PC-3 (cell line): ENCODE measurements at regions not wholly inside any gene's neighbourhood (a gene's known extent, or its start where the extent isn't known, plus 50 kb on each side); places are given as distances from the start of the nearest gene placed in this dataset.
A peak's percentile ranks its signal among the peaks of the same experiment; 100 is the strongest.

Source experiments
- ATAC-seq: fragments of 200-7000 bp; cut with Tn5 transposase; 2 replicates; pipeline ENCODE4 v1.9.1; 2020; ENCODE audit warnings: mild to moderate bottlenecking, moderate library complexity
- BruUV-seq: library from RNA; stranded (reverse); fragments of 400-500 nt; replicated peaks from 2 replicates; lab custom pipeline; 2021; lab: Mats Ljungman, UMichigan
- CTCF ChIA-PET: fragments of 300-600 bp; sonication (Branson Sonifier 250); formaldehyde crosslinking; loops from one replicate; lab custom pipeline; 2022; ENCODE audit warnings: antibody characterized with exemption; lab: Charles Lee
- POLR2A ChIA-PET: fragments of 300-600 bp; sonication (Branson Sonifier 250); formaldehyde crosslinking; loops from one replicate; lab custom pipeline; 2022; ENCODE audit warnings: antibody characterized with exemption; ENCODE audit not compliant: unreplicated experiment; lab: Charles Lee
- DNase-seq: peaks from one replicate; pipeline ENCODE4 v3.0.0-alpha.2; 2015
- H2AFZ ChIP-seq: fragments of 300-600 bp; sonication (generic); 2 replicates; pipeline ENCODE4 v1.6.0; 2016; ENCODE audit warnings: antibody characterized with exemption, low read length
- H3F3A ChIP-seq: fragments of 300-600 bp; sonication (generic); one replicate; pipeline ENCODE4 v1.6.0; 2017; ENCODE audit warnings: antibody characterized with exemption, low read length, control low read depth, mild to moderate bottlenecking; ENCODE audit not compliant: unreplicated experiment
- H3K27ac ChIP-seq: fragments of 300-600 bp; sonication (generic); 2 replicates; pipeline ENCODE4 v1.5.1; 2016; ENCODE audit warnings: mild to moderate bottlenecking, low read length
- H3K27me3 ChIP-seq: fragments of 300-600 bp; sonication (generic); 2 replicates; pipeline ENCODE4 v1.6.1; 2016; ENCODE audit warnings: low read length, mixed read lengths
- H3K36me3 ChIP-seq: fragments of 300-600 bp; sonication (generic); 2 replicates; pipeline ENCODE4 v1.6.1; 2016; ENCODE audit warnings: low read depth, mixed run types, low read length, mixed read lengths
- H3K4me1 ChIP-seq: fragments of 300-600 bp; sonication (generic); 2 replicates; pipeline ENCODE4 v1.5.1; 2016; ENCODE audit warnings: low read length; ENCODE audit not compliant: insufficient read depth
- H3K4me2 ChIP-seq: fragments of 300-600 bp; sonication (generic); 2 replicates; pipeline ENCODE4 v1.6.0; 2016; ENCODE audit warnings: low read length
- H3K4me3 ChIP-seq: fragments of 300-600 bp; sonication (generic); 2 replicates; pipeline ENCODE4 v1.5.1; 2016; ENCODE audit warnings: mild to moderate bottlenecking, low read length, mixed read lengths
- H3K79me2 ChIP-seq: fragments of 300-600 bp; sonication (generic); 2 replicates; pipeline ENCODE4 v1.6.1; 2017; ENCODE audit warnings: low read length, mixed read lengths
- H3K9ac ChIP-seq: fragments of 300-600 bp; sonication (generic); 2 replicates; pipeline ENCODE4 v1.6.0; 2016; ENCODE audit warnings: mild to moderate bottlenecking, low read length
- H3K9me2 ChIP-seq: fragments of 300-600 bp; sonication (generic); replicated peaks from 2 replicates; pipeline ENCODE4 v1.6.1; 2016; ENCODE audit warnings: mixed run types, low read length, mixed read lengths
- H3K9me3 ChIP-seq: fragments of 300-600 bp; sonication (generic); 2 replicates; pipeline ENCODE4 v1.6.1; 2016; ENCODE audit warnings: low read length, mixed read lengths
- H4K20me1 ChIP-seq: fragments of 300-600 bp; sonication (generic); 2 replicates; pipeline ENCODE4 v1.6.1; 2016; ENCODE audit warnings: low read length, mixed read lengths
- CTCF ChIP-seq: fragments of 300-600 bp; sonication (generic); conservative IDR thresholded peaks from 2 replicates; pipeline ENCODE4 v1.5.1; 2017; ENCODE audit warnings: antibody characterized with exemption, low read depth, mild to moderate bottlenecking, low read length
- EZH2 ChIP-seq: fragments of 300-600 bp; sonication (generic); IDR thresholded peaks from one replicate; pipeline ENCODE4 v1.6.1; 2017; ENCODE audit warnings: antibody characterized with exemption, mild to moderate bottlenecking, low read length; ENCODE audit not compliant: unreplicated experiment
- EZH2phosphoT487 ChIP-seq: fragments of 300-600 bp; sonication (generic); IDR thresholded peaks from 2 replicates; pipeline ENCODE4 v1.6.1; 2018; ENCODE audit warnings: mild to moderate bottlenecking, antibody characterized with exemption, low read length, borderline replicate concordance
- intact Hi-C: fragments of 100-400 bp; cut with micrococcal nuclease; formaldehyde crosslinking; loops from 2 replicates; pipeline ENCODE4 v1.9.0; 2023

DNA sequence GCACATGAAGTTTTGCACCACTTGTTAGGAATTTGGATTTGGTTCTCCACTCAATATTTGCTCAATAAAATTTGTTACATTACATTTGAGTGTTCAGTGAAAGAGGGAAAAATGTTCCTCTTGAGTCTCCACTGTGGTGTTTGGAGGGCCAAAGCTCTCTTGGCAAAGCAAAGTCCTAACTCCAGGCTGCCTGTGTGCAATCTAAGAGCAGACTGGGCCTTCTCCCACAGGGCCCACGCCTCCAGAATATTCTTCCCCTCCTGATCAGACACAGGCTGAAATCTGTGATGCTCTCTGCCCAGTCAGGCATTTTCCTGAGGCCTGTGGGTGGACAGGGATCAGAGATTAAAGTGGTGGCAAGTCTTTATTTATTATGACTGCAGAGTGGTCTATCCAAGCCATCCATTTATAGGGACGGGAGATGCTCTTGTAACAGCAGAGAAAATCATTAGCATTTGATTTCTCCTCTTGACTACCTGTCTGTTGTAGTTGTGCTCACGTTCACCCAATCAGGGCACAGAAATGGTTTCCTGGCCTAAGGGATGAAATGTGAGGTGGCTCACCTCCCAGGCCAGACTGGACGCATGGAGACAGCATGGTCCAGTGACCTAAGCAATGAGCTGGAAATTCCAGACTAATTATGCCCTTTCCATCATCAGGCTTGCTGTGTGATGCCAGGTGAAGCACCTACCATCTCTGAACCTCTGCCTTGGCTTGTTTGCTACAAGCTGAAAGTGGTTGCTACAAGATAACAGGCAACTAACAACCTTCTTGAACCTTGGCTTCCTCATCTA, 147.1 kb upstream of the NRBF2 start:
- POLR2A ChIA-PET = no interaction called here
- H3K79me2 ChIP-seq = no peaks in the 10 kb centered on the region
- intact Hi-C loops = no loop called here
- no peaks in the 10 kb centered on the region for H3K36me3 ChIP-seq
- TF ChIP-seq CTCF = no peak
- no peak for TF ChIP-seq EZH2phosphoT487
- TF ChIP-seq EZH2 = no peak
- CTCF ChIA-PET = no interaction called here
- no peak overlapping the region for H3K9ac ChIP-seq
- H3K4me2 ChIP-seq = no peak overlapping the region
- no peaks in the 10 kb centered on the region for H3K9me3 ChIP-seq
- ATAC-seq (no peak), DNase-seq (no peak)
- no peaks in the 10 kb centered on the region for H4K20me1 ChIP-seq
- no peak overlapping the region for H2AFZ ChIP-seq
- no peak overlapping the region for H3K4me3 ChIP-seq
- H3K9me2 ChIP-seq = 0 out of 2 replicates have a peak, but pooled peaks cover 5% of the 10 kb centered on the region
- H3K4me1 ChIP-seq = peaks cover 28% of the 10 kb centered on the region
- no peaks in the 10 kb centered on the region for H3F3A ChIP-seq
- BruUV-seq = no TSS peak
- no peak overlapping the region for H3K27ac ChIP-seq
- no peaks in the 10 kb centered on the region for H3K27me3 ChIP-seq

DNA sequence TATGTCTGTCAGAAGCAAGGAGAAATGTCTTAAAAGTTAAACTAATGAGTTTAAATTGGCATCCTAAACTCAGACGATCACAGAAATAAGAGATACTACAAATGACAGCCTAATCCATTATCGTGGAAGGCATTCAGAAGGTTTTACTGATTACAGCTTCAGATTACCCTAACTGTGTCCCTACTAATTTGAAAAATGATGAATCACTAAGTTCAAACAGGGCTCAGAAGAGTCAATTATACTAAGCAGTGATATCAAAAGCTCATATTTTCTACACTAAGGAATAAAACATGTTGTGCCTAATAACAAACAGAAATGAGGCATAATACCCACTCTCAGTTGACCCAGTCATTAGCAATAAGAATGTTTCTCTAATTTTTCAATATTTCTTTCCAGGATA, 152.0 kb upstream of the NRBF2 start:
- H3K4me3 ChIP-seq = no peak overlapping the region
- no peaks in the 10 kb centered on the region for H3K36me3 ChIP-seq
- DNase-seq (peak; percentile 54), ATAC-seq (peak; percentile 44)
- ChIA-PET POLR2A (interaction anchor here (0.7 kb wide), 2 partner anchors 11 to 962 kb away, joined by 3 to 4 read pairs; no protein-coding TSS in a partner anchor), CTCF (interaction anchor here (0.8 kb wide), 1 partner anchor 371 kb away, joined by 3 read pairs; no protein-coding TSS in a partner anchor)
- BruUV-seq = no TSS peak
- peak overlapping the region; percentile 44 for H3K27ac ChIP-seq
- no peaks in the 10 kb centered on the region for H3K9me3 ChIP-seq
- no peak overlapping the region for H3K9ac ChIP-seq
- H3K79me2 ChIP-seq = no peaks in the 10 kb centered on the region
- intact Hi-C loops = no loop called here
- TF ChIP-seq CTCF (no peak), EZH2 (no peak), EZH2phosphoT487 (no peak)
- H3K4me2 ChIP-seq = peak overlapping the region; percentile 13
- H3K9me2 ChIP-seq = no peaks in the 10 kb centered on the region; the same call in 1 of the 2 replicates
- H3K27me3 ChIP-seq = no peaks in the 10 kb centered on the region
- peaks cover 32% of the 10 kb centered on the region for H3K4me1 ChIP-seq
- H4K20me1 ChIP-seq = no peaks in the 10 kb centered on the region
- peaks cover 12% of the 10 kb centered on the region for H3F3A ChIP-seq
- H2AFZ ChIP-seq = peak overlapping the region; percentile 1

GRCh38 chr10:62980687-62981086, 152.4 kb upstream of the NRBF2 start:
- intact Hi-C loops = loop anchor here (1.0 kb wide), 1 partner anchor 24 kb away; no protein-coding TSS in a partner anchor
- no peaks in the 10 kb centered on the region; the same call in 1 of the 2 replicates for H3K9me2 ChIP-seq
- TF ChIP-seq EZH2phosphoT487 = no peak
- TF ChIP-seq CTCF = no peak
- TF ChIP-seq EZH2 = no peak
- no peaks in the 10 kb centered on the region for H3K36me3 ChIP-seq
- no TSS peak for BruUV-seq
- POLR2A ChIA-PET = interaction anchor here (0.7 kb wide), 1 partner anchor 12 kb away, joined by 3 read pairs; no protein-coding TSS in a partner anchor
- H3K79me2 ChIP-seq = no peaks in the 10 kb centered on the region
- H4K20me1 ChIP-seq = no peaks in the 10 kb centered on the region
- peaks cover 32% of the 10 kb centered on the region for H3K4me1 ChIP-seq
- no peak overlapping the region for H3K4me3 ChIP-seq
- H2AFZ ChIP-seq = peak overlapping the region; percentile 1
- H3K9ac ChIP-seq = no peak overlapping the region
- peak overlapping the region; percentile 13 for H3K4me2 ChIP-seq
- CTCF ChIA-PET = interaction anchor here (0.8 kb wide), 1 partner anchor 370 kb away, joined by 3 read pairs; no protein-coding TSS in a partner anchor
- H3F3A ChIP-seq = peaks cover 12% of the 10 kb centered on the region
- peak overlapping the region; percentile 44 for H3K27ac ChIP-seq
- ATAC-seq = peak; percentile 98
- DNase-seq = peak; percentile 99
- H3K27me3 ChIP-seq = no peaks in the 10 kb centered on the region
- no peaks in the 10 kb centered on the region for H3K9me3 ChIP-seq
